Kidney (tissue), 13 donors: ENCODE measurements at regions not wholly inside any gene's neighbourhood (a gene's known extent, or its start where the extent isn't known, plus 50 kb on each side); places are given as distances from the start of the nearest gene placed in this dataset.

Source experiments
- DNase-seq, 5 donors: peaks; one replicate each; pipeline ENCODE4 v3.0.0-alpha.2; 2013 to 2020
- FAIRE-seq: peaks from 2 replicates; lab custom pipeline; 2012; peaks lifted over from hg19 to GRCh38; lab: Jason Lieb, UNC
- H3K27ac ChIP-seq, 2 donors: one replicate each; pipeline ENCODE4 v1.7.0; 2013; ENCODE audit warnings: low read depth in 2 of 2, low read length in 2 of 2, inconsistent platforms in 1 of 2
- H3K27me3 ChIP-seq: one replicate; pipeline ENCODE4 v1.7.1; 2013; ENCODE audit warnings: low read length, inconsistent platforms; ENCODE audit not compliant: control insufficient read depth, insufficient read depth
- H3K36me3 ChIP-seq, 3 donors: one replicate each; pipeline versions ENCODE4 v1.7.0 to v1.7.1; 2013; ENCODE audit warnings: low read length in 3 of 3, control low read depth in 1 of 3, inconsistent platforms in 1 of 3; ENCODE audit not compliant: insufficient read depth in 3 of 3, control insufficient read depth in 2 of 3
- H3K4me1 ChIP-seq, 3 donors: one replicate each; pipeline versions ENCODE4 v1.7.0 to v1.7.1; 2013; ENCODE audit warnings: low read length in 3 of 3, inconsistent platforms in 1 of 3, low read depth in 1 of 3; ENCODE audit not compliant: control insufficient read depth in 2 of 3, insufficient read depth in 2 of 3
- H3K4me3 ChIP-seq, 3 donors: one replicate each; pipeline versions ENCODE4 v1.7.0 to v1.8.1; 2013; ENCODE audit warnings: low read length in 3 of 3, control low read depth in 1 of 3, inconsistent platforms in 1 of 3
- H3K9ac ChIP-seq, 3 donors: one replicate each; pipeline versions ENCODE4 v1.7.0 to v1.7.1; 2013; ENCODE audit warnings: low read length in 3 of 3, control low read depth in 1 of 3, inconsistent platforms in 1 of 3
- H3K9me3 ChIP-seq, 3 donors: one replicate each; pipeline versions ENCODE4 v1.7.0 to v1.7.1; 2013; ENCODE audit warnings: low read length in 3 of 3, control low read depth in 1 of 3, inconsistent platforms in 1 of 3; ENCODE audit not compliant: control insufficient read depth in 2 of 3, insufficient read depth in 1 of 3
- CTCF ChIP-seq: IDR thresholded peaks from 3 replicates; pipeline ENCODE4 v1.5.1; 2012; ENCODE audit warnings: mild to moderate bottlenecking, moderate library complexity, borderline replicate concordance; ENCODE audit not compliant: insufficient read depth; ENCODE audit errors: extremely low read depth
- intact Hi-C: fragments of 100-400 bp; cut with DNase I; formaldehyde crosslinking; loops from one replicate; pipeline ENCODE4 v1.11.1; 2022
- donor health status: control.
- donor health status: control.
- donor health status: control.
- donor health status: control.
- donor health status: control.
- donor health status: DM: yes; HTN: yes; CAD: no.
- donor health status: Normal renal cell carcinoma (clear cell type).

GRCh38 chr2:238988752-238989151 is 140.9 kb downstream of the TWIST2 start:
- no peak for TF ChIP-seq CTCF
- FAIRE-seq, result no peak
- Histone ChIP-seq H3K36me3 (no peaks in the 10 kb centered on the region), H3K4me1 (no peaks in the 10 kb centered on the region), H3K9me3 (no peaks in the 10 kb centered on the region), H3K27ac (no peak overlapping the region), H3K4me3 (no peak overlapping the region), H3K27me3 (no peaks in the 10 kb centered on the region), H3K9ac (no peak overlapping the region)
- intact Hi-C loops, result no loop called here
- no peak for DNase-seq

- H3K9ac ChIP-seq, result no peak overlapping the region
- no peaks in the 10 kb centered on the region for H3K4me1 ChIP-seq
- intact Hi-C loops, result no loop called here
- H3K9me3 ChIP-seq, result no peaks in the 10 kb centered on the region
- DNase-seq, result no peak
- FAIRE-seq, result no peak
- no peaks in the 10 kb centered on the region for H3K36me3 ChIP-seq
- H3K27ac ChIP-seq, result no peak overlapping the region
- no peaks in the 10 kb centered on the region for H3K27me3 ChIP-seq
- no peak overlapping the region for H3K4me3 ChIP-seq
- TF ChIP-seq CTCF, result no peak
Observed at GRCh38 chr2:238989484-238989883, 141.6 kb downstream of the TWIST2 start.

- Histone ChIP-seq H3K4me3 (no peak overlapping the region), H3K9ac (no peak overlapping the region), H3K4me1 (peaks cover 0 to 4% (median 0%) of the 10 kb centered on the region in 3 donors), H3K27me3 (no peaks in the 10 kb centered on the region), H3K27ac (no peak overlapping the region), H3K36me3 (no peaks in the 10 kb centered on the region), H3K9me3 (no peaks in the 10 kb centered on the region)
- no peak for TF ChIP-seq CTCF
- FAIRE-seq, result no peak
- DNase-seq, result no peak
- intact Hi-C loops, result no loop called here
Observed at GRCh38 chr2:238994432-238994831, 146.5 kb downstream of the TWIST2 start.

DNA sequence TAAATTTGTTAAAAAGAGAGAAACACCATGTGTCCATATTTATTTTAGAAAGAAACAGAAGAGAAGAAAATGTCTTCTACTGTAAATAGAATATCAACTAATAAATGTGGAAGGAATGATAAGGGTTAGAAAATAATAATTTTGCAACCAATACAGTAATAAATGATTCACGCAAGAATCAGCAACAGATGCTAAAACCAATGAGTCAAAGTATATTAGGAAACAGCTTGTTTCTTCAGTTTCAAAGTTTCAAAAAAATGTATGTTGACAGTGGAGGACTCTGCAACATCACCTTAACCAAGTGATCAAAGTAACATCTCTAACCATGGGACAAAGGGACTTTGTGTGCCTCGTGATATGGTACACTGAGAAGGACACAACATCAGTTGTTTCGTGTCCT is 147.0 kb downstream of the TWIST2 start:
- no peak for DNase-seq
- H3K4me3 ChIP-seq, result no peak overlapping the region
- H3K36me3 ChIP-seq, result no peaks in the 10 kb centered on the region
- peaks cover 0 to 4% (median 0%) of the 10 kb centered on the region in 3 donors for H3K4me1 ChIP-seq
- FAIRE-seq, result no peak
- no peaks in the 10 kb centered on the region for H3K9me3 ChIP-seq
- no peaks in the 10 kb centered on the region for H3K27me3 ChIP-seq
- no peak overlapping the region for H3K27ac ChIP-seq
- H3K9ac ChIP-seq, result no peak overlapping the region
- TF ChIP-seq CTCF, result no peak
- intact Hi-C loops, result no loop called here
